ENCODE measurements at regions not wholly inside any gene's neighbourhood (a gene's known extent, or its start where the extent isn't known, plus 50 kb on each side); places are given as distances from the start of the nearest gene placed in this dataset.

DNA sequence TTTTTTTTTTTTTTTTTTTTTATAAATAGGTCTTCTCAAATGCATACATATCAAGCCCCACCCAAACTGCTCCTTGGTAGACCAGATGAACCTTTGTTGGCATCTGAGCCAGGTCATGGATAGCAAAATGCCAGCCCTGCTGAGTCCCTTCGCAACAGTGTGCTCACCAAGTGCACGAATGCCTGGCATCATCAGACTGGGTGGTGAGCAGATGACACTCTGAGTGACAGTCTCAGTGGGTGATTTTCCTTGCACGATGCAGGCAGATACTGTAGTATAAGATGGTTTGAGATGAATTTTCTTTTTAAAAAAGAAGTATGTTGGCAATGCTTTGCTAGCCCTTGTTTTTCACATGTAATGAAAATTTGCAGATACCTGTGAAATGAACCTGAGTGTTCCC is 74.0 kb downstream of the RCN1 start (continued):
- TF ChIP-seq, protein P1, sequence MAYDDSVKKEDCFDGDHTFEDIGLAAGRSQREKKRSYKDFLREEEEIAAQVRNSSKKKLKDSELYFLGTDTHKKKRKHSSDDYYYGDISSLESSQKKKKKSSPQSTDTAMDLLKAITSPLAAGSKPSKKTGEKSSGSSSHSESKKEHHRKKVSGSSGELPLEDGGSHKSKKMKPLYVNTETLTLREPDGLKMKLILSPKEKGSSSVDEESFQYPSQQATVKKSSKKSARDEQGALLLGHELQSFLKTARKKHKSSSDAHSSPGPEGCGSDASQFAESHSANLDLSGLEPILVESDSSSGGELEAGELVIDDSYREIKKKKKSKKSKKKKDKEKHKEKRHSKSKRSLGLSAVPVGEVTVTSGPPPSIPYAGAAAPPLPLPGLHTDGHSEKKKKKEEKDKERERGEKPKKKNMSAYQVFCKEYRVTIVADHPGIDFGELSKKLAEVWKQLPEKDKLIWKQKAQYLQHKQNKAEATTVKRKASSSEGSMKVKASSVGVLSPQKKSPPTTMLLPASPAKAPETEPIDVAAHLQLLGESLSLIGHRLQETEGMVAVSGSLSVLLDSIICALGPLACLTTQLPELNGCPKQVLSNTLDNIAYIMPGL (CRISPR knock-in tag; IDR thresholded peaks at IDR 0.05; ENCODE audit: borderline replicate concordance), result no peak

DNA sequence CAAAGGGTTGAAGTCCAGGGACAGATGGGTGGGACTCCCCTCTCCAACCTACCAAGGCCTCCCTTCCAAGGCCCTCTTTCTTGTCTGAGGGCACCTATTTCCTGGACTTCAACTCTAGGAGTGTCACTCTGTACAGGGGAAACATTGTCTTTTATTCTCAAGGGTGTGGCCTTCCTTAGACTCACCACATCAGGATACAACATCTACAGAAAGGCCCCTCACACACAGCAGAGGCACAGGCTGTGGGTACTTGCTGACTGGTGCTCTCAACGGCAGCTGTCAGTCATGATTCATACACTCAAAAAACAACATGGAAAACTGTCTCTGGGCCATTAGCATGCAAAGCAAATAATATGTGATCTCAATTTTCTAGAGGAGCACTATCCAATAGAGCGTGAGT is 78.0 kb downstream of the RCN1 start:
- WGBS (ENCODE audit: missing lambda C conversion rate), result 44% methylated on average over 2 of the region's 2 CpGs
- ATAC-seq, result no peak
- TF ChIP-seq EHF (CRISPR knock-in tag; IDR thresholded peaks at IDR 0.05) (no peak), MAFK (IDR thresholded peaks at IDR 0.05; ENCODE audit: partially characterized antibody) (no peak), CHD2 (IDR thresholded peaks at IDR 0.05; ENCODE audit: low read length, partially characterized antibody) (no peak), ZC3H11A (IDR thresholded peaks at IDR 0.05) (no peak), HDAC2 (IDR thresholded peaks at IDR 0.05) (no peak), ZNF302 (CRISPR knock-in tag; IDR thresholded peaks at IDR 0.05) (no peak), RCOR1 (IDR thresholded peaks at IDR 0.05; ENCODE audit: low read depth, low read length) (no peak), ZFP36 (IDR thresholded peaks at IDR 0.05; ENCODE audit: borderline replicate concordance, partially characterized antibody) (no peak), GATA3 (IDR thresholded peaks at IDR 0.05; ENCODE audit: borderline replicate concordance) (no peak), MYC (IDR thresholded peaks at IDR 0.05; ENCODE audit: borderline replicate concordance, low read length) (no peak), TFCP2L1 (CRISPR knock-in tag; IDR thresholded peaks at IDR 0.05) (no peak), PHF8 (IDR thresholded peaks at IDR 0.05; ENCODE audit: borderline replicate concordance, low read depth) (no peak)
- TF ChIP-seq, protein P2, sequence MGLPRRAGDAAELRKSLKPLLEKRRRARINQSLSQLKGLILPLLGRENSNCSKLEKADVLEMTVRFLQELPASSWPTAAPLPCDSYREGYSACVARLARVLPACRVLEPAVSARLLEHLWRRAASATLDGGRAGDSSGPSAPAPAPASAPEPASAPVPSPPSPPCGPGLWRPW (IDR thresholded peaks at IDR 0.05), result no peak

DNA sequence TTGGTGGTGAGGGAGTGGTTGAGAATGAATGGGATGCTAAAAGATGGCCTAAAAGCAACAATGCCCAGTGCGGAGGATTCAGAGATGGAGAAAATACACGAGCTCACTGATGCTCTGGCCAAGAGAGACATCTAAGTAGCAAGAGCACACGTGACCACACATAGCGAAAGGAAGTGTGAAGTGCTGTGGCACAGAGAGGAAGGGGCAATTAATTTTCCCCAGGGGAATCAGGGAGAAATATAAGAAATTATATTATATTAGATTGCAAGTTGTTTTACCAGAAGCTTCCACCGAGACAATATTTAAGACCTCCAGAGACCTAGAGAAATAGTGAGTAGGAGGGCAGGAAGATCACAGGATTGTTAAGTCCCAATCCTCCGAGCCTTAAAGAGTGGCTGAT is 80.6 kb downstream of the RCN1 start:
- Histone ChIP-seq H3K4me1 (no peaks in the 10 kb centered on the region), H3K27ac (no peak overlapping the region), H3K4me3 (no peak overlapping the region), H3K9me3 (no peaks in the 10 kb centered on the region), H3K4me2 (no peak overlapping the region)
- ChIA-PET CTCF (interaction anchor here (0.6 to 26.6 kb wide), 6 partner anchors 21 to 214 kb away, joined by 3 to 416 read pairs (median 4); no protein-coding TSS in a partner anchor), POLR2A (no interaction called here)
- no peak for ATAC-seq
- FAIRE-seq, result no peak
- TF ChIP-seq HOXB5 (CRISPR knock-in tag; IDR thresholded peaks at IDR 0.05) (no peak), GATA3 (IDR thresholded peaks at IDR 0.05; ENCODE audit: borderline replicate concordance) (no peak), SMC3 (IDR thresholded peaks at IDR 0.05) (no peak), ZSCAN20 (CRISPR knock-in tag; IDR thresholded peaks at IDR 0.05) (no peak), BHLHE40 (IDR thresholded peaks at IDR 0.05; ENCODE audit: low read depth, low read length) (no peak), NR3C1 (IDR thresholded peaks at IDR 0.05) (no peak), NFE2L2 (conservative IDR thresholded peaks at IDR 0.05; ENCODE audit: low read length) (no peak), EHF (CRISPR knock-in tag; IDR thresholded peaks at IDR 0.05) (no peak), MAZ (IDR thresholded peaks at IDR 0.05; ENCODE audit: borderline replicate concordance, low read depth, low read length) (no peak), ZNF302 (CRISPR knock-in tag; IDR thresholded peaks at IDR 0.05) (no peak), CEBPB (IDR thresholded peaks at IDR 0.05) (no peak), FOSB (CRISPR knock-in tag; IDR thresholded peaks at IDR 0.05) (no peak), MAFK (IDR thresholded peaks at IDR 0.05; ENCODE audit: partially characterized antibody) (no peak), ESRRA (IDR thresholded peaks at IDR 0.05; ENCODE audit: borderline replicate concordance, low read length) (no peak), KDM1A (IDR thresholded peaks at IDR 0.05; ENCODE audit: low read depth) (no peak)
- TF ChIP-seq, protein P3, sequence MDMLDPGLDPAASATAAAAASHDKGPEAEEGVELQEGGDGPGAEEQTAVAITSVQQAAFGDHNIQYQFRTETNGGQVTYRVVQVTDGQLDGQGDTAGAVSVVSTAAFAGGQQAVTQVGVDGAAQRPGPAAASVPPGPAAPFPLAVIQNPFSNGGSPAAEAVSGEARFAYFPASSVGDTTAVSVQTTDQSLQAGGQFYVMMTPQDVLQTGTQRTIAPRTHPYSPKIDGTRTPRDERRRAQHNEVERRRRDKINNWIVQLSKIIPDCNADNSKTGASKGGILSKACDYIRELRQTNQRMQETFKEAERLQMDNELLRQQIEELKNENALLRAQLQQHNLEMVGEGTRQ (IDR thresholded peaks at IDR 0.05), result no peak
- TF ChIP-seq, protein P4, sequence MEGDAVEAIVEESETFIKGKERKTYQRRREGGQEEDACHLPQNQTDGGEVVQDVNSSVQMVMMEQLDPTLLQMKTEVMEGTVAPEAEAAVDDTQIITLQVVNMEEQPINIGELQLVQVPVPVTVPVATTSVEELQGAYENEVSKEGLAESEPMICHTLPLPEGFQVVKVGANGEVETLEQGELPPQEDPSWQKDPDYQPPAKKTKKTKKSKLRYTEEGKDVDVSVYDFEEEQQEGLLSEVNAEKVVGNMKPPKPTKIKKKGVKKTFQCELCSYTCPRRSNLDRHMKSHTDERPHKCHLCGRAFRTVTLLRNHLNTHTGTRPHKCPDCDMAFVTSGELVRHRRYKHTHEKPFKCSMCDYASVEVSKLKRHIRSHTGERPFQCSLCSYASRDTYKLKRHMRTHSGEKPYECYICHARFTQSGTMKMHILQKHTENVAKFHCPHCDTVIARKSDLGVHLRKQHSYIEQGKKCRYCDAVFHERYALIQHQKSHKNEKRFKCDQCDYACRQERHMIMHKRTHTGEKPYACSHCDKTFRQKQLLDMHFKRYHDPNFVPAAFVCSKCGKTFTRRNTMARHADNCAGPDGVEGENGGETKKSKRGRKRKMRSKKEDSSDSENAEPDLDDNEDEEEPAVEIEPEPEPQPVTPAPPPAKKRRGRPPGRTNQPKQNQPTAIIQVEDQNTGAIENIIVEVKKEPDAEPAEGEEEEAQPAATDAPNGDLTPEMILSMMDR (IDR thresholded peaks at IDR 0.05), result no peak
- TF ChIP-seq, protein P5, sequence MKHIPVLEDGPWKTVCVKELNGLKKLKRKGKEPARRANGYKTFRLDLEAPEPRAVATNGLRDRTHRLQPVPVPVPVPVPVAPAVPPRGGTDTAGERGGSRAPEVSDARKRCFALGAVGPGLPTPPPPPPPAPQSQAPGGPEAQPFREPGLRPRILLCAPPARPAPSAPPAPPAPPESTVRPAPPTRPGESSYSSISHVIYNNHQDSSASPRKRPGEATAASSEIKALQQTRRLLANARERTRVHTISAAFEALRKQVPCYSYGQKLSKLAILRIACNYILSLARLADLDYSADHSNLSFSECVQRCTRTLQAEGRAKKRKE (CRISPR knock-in tag; IDR thresholded peaks at IDR 0.05; ENCODE audit: low read depth), result no peak
- 65% methylated on average over 6 of the region's 6 CpGs for WGBS (ENCODE audit: missing lambda C conversion rate)
- DNase-seq (ENCODE audit: low read depth in 1 of 2, low spot score in 1 of 2), result no peak

More for the DNA sequence above, 78.0 kb downstream of the RCN1 start:
- H3K4me2 ChIP-seq, result no peak overlapping the region
- ChIA-PET POLR2A (no interaction called here), CTCF (interaction anchor here (0.7 to 26.6 kb wide), 2 partner anchors 118 to 134 kb away, joined by 3 to 416 read pairs; no protein-coding TSS in a partner anchor)
- H3K4me1 ChIP-seq, result no peaks in the 10 kb centered on the region
- no peaks in the 10 kb centered on the region for H3K9me3 ChIP-seq
- DNase-seq (ENCODE audit: low read depth in 1 of 2, low spot score in 1 of 2) (no peak), FAIRE-seq (no peak)
- no peak overlapping the region for H3K4me3 ChIP-seq
- H3K27ac ChIP-seq, result no peak overlapping the region

Data from A549 (cell line).